ENCODE measurements at regions not wholly inside any gene's neighbourhood (a gene's known extent, or its start where the extent isn't known, plus 50 kb on each side); places are given as distances from the start of the nearest gene placed in this dataset.

DNA sequence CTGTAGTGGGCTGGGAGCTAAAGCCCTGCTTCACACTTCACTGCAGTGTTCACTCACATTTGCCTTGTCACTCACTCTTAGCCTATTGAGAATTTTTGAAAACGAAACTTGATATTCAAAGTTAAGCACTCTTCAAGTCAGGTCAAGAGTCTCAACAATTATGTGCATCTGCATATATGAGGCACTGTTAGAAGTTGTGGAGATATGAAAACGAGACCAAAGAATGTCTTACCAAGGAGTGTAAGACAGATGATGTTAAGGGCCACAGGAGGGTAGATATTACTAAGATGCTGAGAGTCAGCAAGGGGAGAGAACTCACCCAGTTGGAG is 64.7 kb upstream of the GJA8 start:
- H3K4me1 Mint-ChIP-seq, result peaks cover 5% of the 10 kb centered on the region
- peaks cover 4% of the 10 kb centered on the region for H3K27me3 Mint-ChIP-seq
- CTCF ChIA-PET, result no interaction called here
- no peak overlapping the region for H3K4me3 Mint-ChIP-seq
- no peak for DNase-seq
- no peaks in the 10 kb centered on the region for H3K36me3 Mint-ChIP-seq
- H3K9me3 Mint-ChIP-seq, result no peaks in the 10 kb centered on the region
- H3K27ac Mint-ChIP-seq, result no peak overlapping the region

DNA sequence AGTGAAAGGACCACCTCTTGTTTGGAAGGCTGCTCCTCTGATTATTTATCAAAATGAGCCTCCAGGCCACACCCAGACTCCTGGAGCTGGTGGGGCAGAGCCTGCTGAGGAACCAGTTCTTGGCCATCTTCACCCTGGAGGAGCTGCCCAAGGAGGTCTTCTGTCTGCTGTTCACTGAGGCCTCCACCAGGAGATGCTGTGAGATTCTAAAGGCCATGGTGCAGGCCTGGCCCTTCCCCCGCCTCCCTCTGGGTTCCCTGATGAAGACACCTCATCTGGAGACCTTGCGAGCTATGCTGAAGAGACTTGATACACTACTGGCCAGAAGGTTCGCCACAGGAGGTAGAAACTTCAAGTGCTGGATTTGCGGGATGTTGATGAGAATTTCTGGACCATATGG is 61.7 kb upstream of the GJA8 start:
- Mint-ChIP-seq H3K36me3 (no peaks in the 10 kb centered on the region), H3K27me3 (peaks cover 8% of the 10 kb centered on the region), H3K9me3 (no peaks in the 10 kb centered on the region), H3K4me3 (no peak overlapping the region), H3K27ac (no peak overlapping the region), H3K4me1 (no peaks in the 10 kb centered on the region)
- CTCF ChIA-PET, result no interaction called here
- no peak for DNase-seq

DNA sequence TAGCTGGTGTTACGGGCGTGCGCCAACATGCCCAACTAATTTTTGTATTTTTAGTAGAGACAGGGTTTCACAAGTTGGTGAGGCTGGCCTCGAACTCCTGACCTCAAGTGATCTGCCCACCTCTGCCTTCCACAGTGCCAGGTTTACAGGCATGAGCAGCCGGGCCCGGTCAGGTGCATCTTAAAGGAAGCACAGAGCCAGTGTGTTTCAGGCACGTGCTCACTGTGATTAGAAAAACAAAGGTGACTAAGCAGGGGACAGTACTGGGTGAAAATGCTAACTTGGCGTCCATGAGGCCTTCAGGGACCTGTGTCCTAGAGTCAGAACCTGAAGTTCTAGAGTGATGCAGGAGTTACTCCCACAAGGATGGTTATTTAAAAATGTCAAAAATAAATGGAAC is 60.0 kb upstream of the GJA8 start:
- Mint-ChIP-seq H3K27ac (no peak overlapping the region), H3K9me3 (no peaks in the 10 kb centered on the region), H3K4me1 (no peaks in the 10 kb centered on the region), H3K36me3 (no peaks in the 10 kb centered on the region), H3K27me3 (peaks cover 6% of the 10 kb centered on the region), H3K4me3 (no peak overlapping the region)
- DNase-seq, result no peak
- CTCF ChIA-PET, result interaction anchor here (1.3 kb wide), 1 partner anchor 47 kb away, joined by 3 read pairs; no protein-coding TSS in a partner anchor

DNA sequence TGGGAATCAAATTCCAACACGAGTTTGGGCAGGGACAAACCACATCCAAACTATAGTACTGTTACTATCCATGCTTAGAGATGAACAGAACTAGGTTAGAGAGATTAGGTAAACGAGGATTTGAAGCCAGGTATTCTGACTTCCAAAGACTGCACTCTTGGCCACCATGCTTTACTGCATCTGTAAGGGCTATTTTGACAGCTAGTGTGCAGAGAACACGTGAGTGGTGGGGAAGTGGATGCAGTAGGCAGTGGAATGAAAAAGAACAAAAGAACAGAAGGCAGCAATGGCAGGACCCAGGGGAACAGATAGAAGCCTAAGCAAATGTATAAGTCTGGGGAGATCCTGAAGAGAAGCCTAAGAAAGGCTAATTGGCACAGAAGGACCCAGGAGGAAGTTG is 59.1 kb upstream of the GJA8 start:
- H3K4me3 Mint-ChIP-seq, result no peak overlapping the region
- CTCF ChIA-PET, result interaction anchor here (1.3 kb wide), 1 partner anchor 46 kb away, joined by 3 read pairs; no protein-coding TSS in a partner anchor
- H3K4me1 Mint-ChIP-seq, result no peaks in the 10 kb centered on the region
- no peak for DNase-seq
- no peaks in the 10 kb centered on the region for H3K9me3 Mint-ChIP-seq
- H3K36me3 Mint-ChIP-seq, result no peaks in the 10 kb centered on the region
- H3K27me3 Mint-ChIP-seq, result peaks cover 4% of the 10 kb centered on the region
- H3K27ac Mint-ChIP-seq, result no peak overlapping the region

DNA sequence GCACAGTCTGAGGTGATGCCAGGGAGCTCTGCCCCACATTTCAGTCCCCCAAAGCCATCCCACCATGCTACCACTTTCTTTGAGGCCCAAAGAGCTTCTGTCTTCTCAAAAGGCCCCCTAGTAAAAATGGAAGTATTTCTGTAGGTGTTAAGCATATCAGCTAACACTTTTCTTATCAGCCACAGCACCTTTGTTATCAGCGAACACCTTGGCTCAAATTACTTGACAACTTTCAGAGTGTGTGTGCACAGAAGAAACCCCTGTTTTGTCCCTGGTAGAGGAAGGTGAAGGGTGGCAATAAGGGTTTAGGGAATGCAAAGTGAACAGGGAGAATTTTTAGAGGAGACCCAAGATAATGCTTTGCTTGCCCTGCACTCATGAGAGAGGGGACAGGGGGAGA is 54.8 kb upstream of the GJA8 start:
- no peak for DNase-seq
- no peaks in the 10 kb centered on the region for H3K4me1 Mint-ChIP-seq
- peaks cover 7% of the 10 kb centered on the region for H3K27me3 Mint-ChIP-seq
- H3K27ac Mint-ChIP-seq, result no peak overlapping the region
- H3K36me3 Mint-ChIP-seq, result no peaks in the 10 kb centered on the region
- H3K9me3 Mint-ChIP-seq, result no peaks in the 10 kb centered on the region
- CTCF ChIA-PET, result interaction anchor here (2.3 kb wide), 1 partner anchor 45 kb away, joined by 6 read pairs; no protein-coding TSS in a partner anchor
- H3K4me3 Mint-ChIP-seq, result no peak overlapping the region

DNA sequence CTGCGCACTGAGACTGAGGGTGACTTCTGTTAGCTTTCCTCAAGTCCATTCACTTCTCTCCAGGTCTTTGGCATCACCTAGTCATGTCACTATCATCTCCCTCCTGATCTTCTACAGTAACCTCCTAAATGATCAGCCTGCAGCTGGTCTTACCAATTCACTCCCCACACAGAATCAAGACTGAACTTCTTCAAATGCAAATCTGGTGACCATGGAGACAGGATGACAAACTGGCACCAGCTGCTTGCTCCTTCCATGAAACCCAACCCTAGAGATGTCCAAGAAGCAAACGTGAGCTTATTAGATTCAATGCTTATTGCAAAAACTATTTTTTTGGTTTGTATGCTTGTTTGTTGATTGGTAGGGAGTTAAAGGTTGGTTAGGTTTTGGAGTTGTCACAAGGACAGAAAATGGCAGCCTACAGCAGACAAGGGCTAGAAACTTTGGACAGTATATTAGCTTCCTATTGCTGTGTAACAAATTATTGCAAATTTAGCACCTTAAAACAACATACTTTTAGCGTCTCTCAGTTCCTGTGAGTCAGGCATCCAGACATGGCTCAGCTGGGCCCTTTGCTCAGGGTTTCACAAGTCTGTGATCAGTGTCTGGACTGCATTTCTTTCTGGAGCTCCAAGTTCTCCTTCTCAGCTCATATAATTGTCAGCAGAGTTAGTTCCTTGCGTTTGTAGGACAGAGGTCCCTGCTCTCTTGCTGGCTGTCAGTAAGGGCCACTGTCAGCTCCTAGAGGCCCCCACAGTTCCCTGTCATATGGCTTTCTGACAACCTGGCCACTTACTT is 53.3 kb upstream of the GJA8 start:
- H3K4me3 Mint-ChIP-seq, result no peak overlapping the region
- DNase-seq, result no peak
- peaks cover 7% of the 10 kb centered on the region for H3K27me3 Mint-ChIP-seq
- CTCF ChIA-PET, result no interaction called here
- no peaks in the 10 kb centered on the region for H3K36me3 Mint-ChIP-seq
- no peak overlapping the region for H3K27ac Mint-ChIP-seq
- H3K4me1 Mint-ChIP-seq, result no peaks in the 10 kb centered on the region
- H3K9me3 Mint-ChIP-seq, result no peaks in the 10 kb centered on the region

DNA sequence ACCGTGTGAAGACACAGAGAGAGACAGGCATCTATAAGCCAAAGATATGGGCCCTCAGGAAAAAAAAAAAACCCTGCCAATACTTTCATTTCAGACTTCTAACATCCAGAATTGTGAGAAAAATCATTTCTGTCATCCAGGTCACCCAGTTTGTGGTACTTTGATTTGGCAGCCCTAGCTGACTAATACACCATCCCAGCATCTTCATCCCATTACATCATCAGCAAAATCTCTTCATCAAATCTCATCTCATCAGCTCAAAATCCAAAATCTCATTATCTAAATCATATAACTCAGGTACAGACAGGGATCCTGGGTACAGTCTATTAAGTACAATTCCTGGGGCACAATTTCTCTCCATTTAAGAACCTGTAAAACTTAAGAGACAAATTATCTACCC is 51.9 kb upstream of the GJA8 start:
- no peak for DNase-seq
- CTCF ChIA-PET, result no interaction called here
- Mint-ChIP-seq H3K4me3 (no peak overlapping the region), H3K36me3 (no peaks in the 10 kb centered on the region), H3K4me1 (no peaks in the 10 kb centered on the region), H3K27me3 (peaks cover 16% of the 10 kb centered on the region), H3K9me3 (no peaks in the 10 kb centered on the region), H3K27ac (no peak overlapping the region)

DNA sequence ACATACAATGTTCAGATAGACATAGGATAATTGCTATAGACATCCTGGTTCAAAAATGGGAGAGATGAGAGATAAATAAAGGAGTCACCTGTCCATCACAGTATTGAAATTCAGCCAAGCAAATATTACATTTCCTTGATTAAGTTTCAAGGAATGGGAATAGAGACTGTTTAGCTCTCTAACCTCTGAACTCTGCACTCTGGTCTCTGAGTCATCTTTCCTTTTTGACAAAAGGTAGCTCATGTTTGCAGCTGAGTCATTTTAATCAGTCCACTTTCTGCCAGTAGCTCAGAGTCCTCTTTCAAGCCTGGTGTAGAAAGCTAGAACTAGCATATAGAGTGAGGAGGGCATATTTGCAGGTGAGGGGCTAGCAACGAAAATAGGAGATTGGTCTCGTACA is 51.4 kb upstream of the GJA8 start:
- Mint-ChIP-seq H3K4me3 (no peak overlapping the region), H3K9me3 (no peaks in the 10 kb centered on the region), H3K4me1 (no peaks in the 10 kb centered on the region), H3K27me3 (peaks cover 16% of the 10 kb centered on the region), H3K36me3 (no peaks in the 10 kb centered on the region), H3K27ac (no peak overlapping the region)
- DNase-seq, result no peak
- CTCF ChIA-PET, result no interaction called here

DNA sequence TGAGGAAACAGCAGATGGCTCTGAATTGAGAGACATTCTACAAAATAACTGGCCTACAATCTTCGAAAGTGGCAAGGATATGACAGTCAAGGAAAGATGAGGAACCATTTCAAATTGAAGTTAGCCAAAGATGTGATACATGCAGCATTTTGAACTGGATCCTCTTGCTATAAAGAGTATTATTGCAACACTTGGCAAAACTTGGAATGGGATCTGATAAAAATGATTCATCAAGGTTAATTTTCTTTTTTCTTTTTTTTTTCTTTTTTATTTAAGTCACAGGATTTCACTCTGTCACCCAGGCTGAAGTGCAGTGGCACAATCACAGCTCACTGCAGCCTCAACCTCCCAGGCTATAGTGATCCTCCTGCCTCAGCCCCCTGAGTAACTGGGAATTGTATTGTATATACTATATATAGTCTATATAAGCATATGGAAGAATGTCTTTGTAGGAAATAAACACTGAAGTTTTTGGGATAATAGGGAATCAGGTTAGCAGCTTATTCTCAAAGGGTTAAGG is 49.8 kb upstream of the GJA8 start:
- Mint-ChIP-seq H3K9me3 (no peaks in the 10 kb centered on the region), H3K4me3 (no peak overlapping the region), H3K27ac (no peak overlapping the region), H3K36me3 (no peaks in the 10 kb centered on the region), H3K4me1 (no peaks in the 10 kb centered on the region), H3K27me3 (peaks cover 16% of the 10 kb centered on the region)
- CTCF ChIA-PET, result no interaction called here
- DNase-seq, result no peak

Data from activated naive CD4-positive, alpha-beta T cell treated with anti-CD3 and anti-CD28 coated beads, Interleukin-2, amount 10 ng/mL, durations not matched to agents 7 days and 5 days (primary cell).